GM12878 (cell line): ENCODE measurements at regions not wholly inside any gene's neighbourhood (a gene's known extent, or its start where the extent isn't known, plus 50 kb on each side); places are given as distances from the start of the nearest gene placed in this dataset.

Experiments
- ATAC-seq: fragments of 200-7000 bp; cut with Tn5 transposase; 3 replicates; pipeline ENCODE4 v1.9.1; 2020; ENCODE audit warnings: mild to moderate bottlenecking, moderate library complexity
- BruUV-seq: library from RNA; stranded (reverse); fragments of 400-500 nt; replicated peaks from 2 replicates; lab custom pipeline; 2021; lab: Mats Ljungman, UMichigan
- CTCF ChIA-PET: fragments of 300-600 bp; sonication (Branson Sonifier 250); formaldehyde crosslinking; extraction: SDS; loops from one replicate; lab custom pipeline; 2021; ENCODE audit warnings: inconsistent platforms; lab: Yijun Ruan, JAX
- POLR2A ChIA-PET: fragments of 350-600 bp; formaldehyde crosslinking; extraction: SDS; loops from one replicate; lab custom pipeline; 2021; ENCODE audit warnings: inconsistent platforms; lab: Charles Lee
- RAD21 ChIA-PET: fragments of 300-600 bp; sonication (Branson Sonifier 250); formaldehyde crosslinking; loops from one replicate; lab custom pipeline; 2023; ENCODE audit warnings: antibody characterized with exemption; ENCODE audit not compliant: unreplicated experiment; lab: Charles Lee
- SMC1A ChIA-PET: fragments of 300-600 bp; sonication (Branson Sonifier 250); formaldehyde crosslinking; loops from one replicate; lab custom pipeline; 2023; ENCODE audit not compliant: unreplicated experiment, uncharacterized antibody; lab: Charles Lee
- DNase-seq: peaks from one replicate; pipeline ENCODE4 v3.0.0-alpha.2; 2011; ENCODE audit warnings: low read depth, low spot score
- FAIRE-seq: peaks from 3 replicates; lab custom pipeline; 2011; peaks lifted over from hg19 to GRCh38; lab: Jason Lieb, UNC
- H2AFZ ChIP-seq: 2 replicates; pipeline ENCODE4 v1.6.0; 2011; ENCODE audit warnings: low read depth, low read length, control low read depth; ENCODE audit not compliant: control insufficient read depth
- H3K27ac ChIP-seq: 2 replicates; pipeline ENCODE4 v1.5.1; 2011; ENCODE audit warnings: control low read depth; ENCODE audit not compliant: control insufficient read depth, insufficient read depth
- H3K27me3 ChIP-seq, 2 experiments: replicated peaks in 1 of 2; 2 replicates each; pipeline versions ENCODE4 v1.6.0 to v1.6.1; 2011; ENCODE audit warnings: low read length in 1 of 2; ENCODE audit not compliant: control insufficient read depth in 2 of 2, insufficient read depth in 2 of 2
- H3K36me3 ChIP-seq, 2 experiments: 2 replicates each; pipeline ENCODE4 v1.5.1; 2011; ENCODE audit warnings: low read length in 1 of 2; ENCODE audit not compliant: control insufficient read depth in 2 of 2, insufficient read depth in 2 of 2
- H3K4me1 ChIP-seq: 2 replicates; pipeline ENCODE4 v1.6.1; 2011; ENCODE audit warnings: mild to moderate bottlenecking, low read length, moderate library complexity, mixed read lengths; ENCODE audit not compliant: control insufficient read depth, insufficient read depth
- H3K4me2 ChIP-seq: 2 replicates; pipeline ENCODE4 v1.6.0; 2011; ENCODE audit warnings: control low read depth; ENCODE audit not compliant: control insufficient read depth, insufficient read depth
- H3K4me3 ChIP-seq: fragments of 200-600 bp; sonication (generic); 2 replicates; pipeline ENCODE4 v1.5.1; 2016
- H3K79me2 ChIP-seq: 2 replicates; pipeline ENCODE4 v1.6.0; 2011; ENCODE audit warnings: low read length; ENCODE audit not compliant: control insufficient read depth, insufficient read depth
- H3K9ac ChIP-seq: 2 replicates; pipeline ENCODE4 v1.8.0; 2011; ENCODE audit warnings: low read length, control low read depth, mixed read lengths; ENCODE audit not compliant: control insufficient read depth, insufficient read depth
- H3K9me3 ChIP-seq: replicated peaks from 3 replicates; pipeline ENCODE4 v1.5.1; 2011; ENCODE audit warnings: mild to moderate bottlenecking, low read length; ENCODE audit not compliant: control insufficient read depth, insufficient read depth
- H4K20me1 ChIP-seq: 2 replicates; pipeline ENCODE4 v1.6.0; 2011; ENCODE audit not compliant: control insufficient read depth, insufficient read depth
- BHLHE40 ChIP-seq, 2 experiments: fragments of 450-650 bp in 1 of 2; IDR thresholded peaks; 2 replicates each; pipeline ENCODE4 v1.6.1; 2011 to 2017; ENCODE audit warnings: low read depth in 2 of 2, borderline replicate concordance in 1 of 2, improper control_type of control experiment in 1 of 2, low read length in 1 of 2, mild to moderate bottlenecking in 1 of 2
- CEBPB ChIP-seq, 2 experiments: fragments of 150-350 bp in 1 of 2; IDR thresholded peaks; 2 replicates each; pipeline ENCODE4 v1.6.1; 2012 to 2014; ENCODE audit warnings: low read depth in 2 of 2, low read length in 2 of 2, borderline replicate concordance in 1 of 2, inconsistent platforms in 1 of 2
- EP300 ChIP-seq, 2 experiments: fragments of 150-350 bp in 1 of 2; IDR thresholded peaks; 2 replicates each; pipeline ENCODE4 v1.6.1; 2011 to 2012; ENCODE audit warnings: low read depth in 2 of 2, low read length in 2 of 2, borderline replicate concordance in 1 of 2, improper control_type of control experiment in 1 of 2, inconsistent platforms in 1 of 2; ENCODE audit not compliant: control insufficient read depth in 1 of 2
- JUNB ChIP-seq: IDR thresholded peaks from 2 replicates; pipeline ENCODE4 v1.6.1; 2016; ENCODE audit warnings: antibody characterized with exemption, mild to moderate bottlenecking
- PML ChIP-seq: IDR thresholded peaks from 2 replicates; pipeline ENCODE4 v1.6.1; 2012; ENCODE audit warnings: low read length, inconsistent platforms
- SUZ12 ChIP-seq: fragments of 200-600 bp; sonication (generic); IDR thresholded peaks from one replicate; pipeline ENCODE4 v1.6.1; 2018; ENCODE audit warnings: antibody characterized with exemption, mild to moderate bottlenecking; ENCODE audit not compliant: unreplicated experiment
- ZNF384 ChIP-seq: IDR thresholded peaks from 2 replicates; pipeline ENCODE4 v1.6.1; 2012; ENCODE audit warnings: low read depth, mild to moderate bottlenecking, low read length, improper control_type of control experiment, borderline replicate concordance
- ZNF687 ChIP-seq: fragments of 450-650 bp; IDR thresholded peaks from 2 replicates; pipeline ENCODE4 v1.6.1; 2017; ENCODE audit warnings: mild to moderate bottlenecking, moderate library complexity
- WGBS: methylation state at CpG from one replicate; pipeline ENCODE4 v1.1.6; 2016; ENCODE audit warnings: low lambda C conversion rate; ENCODE audit not compliant: insufficient replicate concordance, insufficient coverage; ENCODE audit errors: missing lambda C conversion rate; 5-methylcytosine and 5-hydroxymethylcytosine counted together
- in situ Hi-C: fragments of 300-500 bp; cut with MboI; formaldehyde crosslinking; loops from 9 replicates; pipeline ENCODE4 v1.14.3; 2018; ENCODE audit warnings: mixed read lengths
- intact Hi-C: fragments of 100-400 bp; cut with micrococcal nuclease; formaldehyde crosslinking; loops from one replicate; pipeline ENCODE4 v1.14.2; 2022; ENCODE audit not compliant: unreplicated experiment

GRCh38 chr2:199092419-199092818 is 365.3 kb downstream of the SATB2 start:
- no peak for TF ChIP-seq PML
- no peak for TF ChIP-seq JUNB
- no peak for TF ChIP-seq SUZ12
- no peak for TF ChIP-seq CEBPB (IDR thresholded peaks at IDR 0.05; ENCODE audit: borderline replicate concordance in 1 of 2, low read depth in 2 of 2, low read length in 2 of 2)
- TF ChIP-seq ZNF687 = no peak
- no peak for TF ChIP-seq ZNF384
- TF ChIP-seq EP300 (IDR thresholded peaks at IDR 0.05; ENCODE audit: borderline replicate concordance in 1 of 2, control insufficient read depth in 1 of 2, low read depth in 2 of 2, low read length in 2 of 2) = no peak
- no peak for TF ChIP-seq BHLHE40 (IDR thresholded peaks at IDR 0.05; ENCODE audit: borderline replicate concordance in 1 of 2, low read depth in 2 of 2, low read length in 1 of 2)
- H3K9ac ChIP-seq = no peak overlapping the region
- H3K79me2 ChIP-seq = no peaks in the 10 kb centered on the region
- in situ Hi-C loops (no loop called here), intact Hi-C loops (no loop called here)
- no peaks in the 10 kb centered on the region for H4K20me1 ChIP-seq
- BruUV-seq = no TSS peak
- H3K4me3 ChIP-seq = no peak overlapping the region
- no peak overlapping the region for H2AFZ ChIP-seq
- no peaks in the 10 kb centered on the region for H3K9me3 ChIP-seq
- H3K27me3 ChIP-seq = no peaks in the 10 kb centered on the region
- 47% methylated on average over 2 of the region's 2 CpGs for WGBS
- ChIA-PET RAD21 (no interaction called here), POLR2A (no interaction called here), CTCF (interaction anchor here (2.0 to 2.3 kb wide), 2 partner anchors 9 to 21 kb away, joined by 5 to 7 read pairs; no protein-coding TSS in a partner anchor), SMC1A (interaction anchor here (0.9 to 2.5 kb wide), 7 partner anchors 8 to 82 kb away, joined by 3 to 8 read pairs (median 4); no protein-coding TSS in a partner anchor)
- no peak for FAIRE-seq
- DNase-seq = no peak
- H3K4me1 ChIP-seq = no peaks in the 10 kb centered on the region
- no peak overlapping the region for H3K4me2 ChIP-seq
- no peaks in the 10 kb centered on the region for H3K36me3 ChIP-seq
- H3K27ac ChIP-seq = no peak overlapping the region
- no peak for ATAC-seq
